GM20000 (cell line): ENCODE measurements at regions not wholly inside any gene's neighbourhood (a gene's known extent, or its start where the extent isn't known, plus 50 kb on each side); places are given as distances from the start of the nearest gene placed in this dataset.
"Not testable (repeated sequence)": the region's sequence is repeated elsewhere in the genome, so short reads cannot be mapped to it uniquely, and the experiment has no call there.

Experiments used
- DNase-seq: peaks from one replicate; pipeline ENCODE4 v3.0.0; 2012; ENCODE audit warnings: low spot score
- TF ChIP-seq, protein P1 (sequence below): IDR thresholded peaks from 2 replicates; pipeline ENCODE4 v1.5.1; 2012; ENCODE audit warnings: mild to moderate bottlenecking, control low read depth; ENCODE audit errors: extremely low read depth, missing control alignments

DNA sequence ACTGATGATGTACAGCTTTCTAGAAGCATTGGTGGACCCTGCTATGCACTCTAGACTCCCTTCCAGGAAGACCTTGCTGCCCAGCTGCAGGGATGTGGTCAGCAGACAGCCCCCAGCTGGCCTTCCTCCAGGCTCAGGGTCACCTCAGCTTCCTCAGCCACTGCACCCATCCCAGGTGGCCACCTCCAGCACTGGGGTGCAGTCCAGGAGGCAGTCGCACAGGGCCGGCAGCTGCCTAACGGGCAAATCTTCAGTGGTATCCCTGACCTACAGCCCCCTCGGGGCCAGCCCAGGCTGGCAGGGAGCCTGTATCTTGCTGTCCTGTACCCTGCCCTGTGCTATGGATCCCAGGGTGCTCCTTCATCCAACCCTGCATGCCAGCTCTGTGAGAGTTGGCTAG, 81.8 kb downstream of the GADD45G start:
- DNase-seq, result no peak
- TF ChIP-seq, protein P1, sequence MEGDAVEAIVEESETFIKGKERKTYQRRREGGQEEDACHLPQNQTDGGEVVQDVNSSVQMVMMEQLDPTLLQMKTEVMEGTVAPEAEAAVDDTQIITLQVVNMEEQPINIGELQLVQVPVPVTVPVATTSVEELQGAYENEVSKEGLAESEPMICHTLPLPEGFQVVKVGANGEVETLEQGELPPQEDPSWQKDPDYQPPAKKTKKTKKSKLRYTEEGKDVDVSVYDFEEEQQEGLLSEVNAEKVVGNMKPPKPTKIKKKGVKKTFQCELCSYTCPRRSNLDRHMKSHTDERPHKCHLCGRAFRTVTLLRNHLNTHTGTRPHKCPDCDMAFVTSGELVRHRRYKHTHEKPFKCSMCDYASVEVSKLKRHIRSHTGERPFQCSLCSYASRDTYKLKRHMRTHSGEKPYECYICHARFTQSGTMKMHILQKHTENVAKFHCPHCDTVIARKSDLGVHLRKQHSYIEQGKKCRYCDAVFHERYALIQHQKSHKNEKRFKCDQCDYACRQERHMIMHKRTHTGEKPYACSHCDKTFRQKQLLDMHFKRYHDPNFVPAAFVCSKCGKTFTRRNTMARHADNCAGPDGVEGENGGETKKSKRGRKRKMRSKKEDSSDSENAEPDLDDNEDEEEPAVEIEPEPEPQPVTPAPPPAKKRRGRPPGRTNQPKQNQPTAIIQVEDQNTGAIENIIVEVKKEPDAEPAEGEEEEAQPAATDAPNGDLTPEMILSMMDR, result no peak

- TF ChIP-seq, protein P1, result no peak
- DNase-seq, result no peak
Observed at GRCh38 chr9:89687188-89687587, 82.4 kb downstream of the GADD45G start.

- DNase-seq, result no peak
- TF ChIP-seq, protein P1, result no peak
Observed at GRCh38 chr9:89687848-89688247, 83.0 kb downstream of the GADD45G start.

DNA sequence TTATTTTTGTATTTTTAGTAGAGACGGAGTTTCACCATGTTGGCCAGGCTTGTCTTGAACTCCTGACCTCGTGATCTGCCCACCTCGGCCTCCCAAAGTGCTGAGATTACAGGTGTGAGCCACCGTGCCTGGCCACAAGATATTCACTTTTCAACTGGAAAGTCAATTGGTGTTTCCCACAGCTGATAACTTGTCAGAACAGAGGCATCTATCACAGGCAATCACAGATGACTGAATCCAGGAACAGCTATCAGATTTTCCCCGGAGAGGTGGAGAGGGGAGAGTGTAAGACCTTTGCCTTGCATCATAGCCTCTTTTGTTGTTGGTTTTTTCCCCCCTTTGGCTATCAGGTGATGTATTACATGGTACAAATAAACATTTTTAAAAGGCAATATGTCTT, 84.5 kb downstream of the GADD45G start:
- DNase-seq, result not testable (repeated sequence)

DNA sequence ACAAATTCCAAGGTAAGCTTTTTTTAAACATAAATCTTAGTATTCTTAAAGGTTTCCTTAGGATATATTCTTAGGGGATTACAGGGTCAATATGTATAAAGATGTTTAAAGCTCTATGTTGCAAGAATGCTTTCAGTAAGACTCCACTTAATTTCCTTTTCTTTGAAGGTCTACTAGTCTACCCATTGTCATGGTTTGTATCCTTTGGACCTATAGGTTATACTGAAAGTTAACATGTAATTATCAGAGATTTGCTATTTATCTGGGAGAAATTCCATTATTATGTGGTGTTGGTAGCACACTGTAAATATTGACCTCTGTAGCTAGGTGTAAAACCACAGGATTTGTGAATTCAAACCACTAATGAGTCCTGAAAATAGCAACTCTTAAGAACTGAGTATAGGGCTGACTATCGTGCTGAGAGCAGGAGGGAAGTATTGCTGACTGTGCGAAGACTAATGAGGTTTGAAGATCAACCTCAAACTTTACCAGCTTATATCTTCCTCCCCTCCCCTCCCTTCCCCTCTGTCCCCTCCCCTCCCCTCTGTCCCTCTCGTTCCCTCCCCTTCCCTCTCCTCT, 85.6 kb downstream of the GADD45G start:
- DNase-seq, result peak; percentile 73
- TF ChIP-seq, protein P1, result no peak

- TF ChIP-seq, protein P1, result no peak
- DNase-seq, result no peak
Observed at GRCh38 chr9:89695441-89695891, 90.7 kb downstream of the GADD45G start.

DNA sequence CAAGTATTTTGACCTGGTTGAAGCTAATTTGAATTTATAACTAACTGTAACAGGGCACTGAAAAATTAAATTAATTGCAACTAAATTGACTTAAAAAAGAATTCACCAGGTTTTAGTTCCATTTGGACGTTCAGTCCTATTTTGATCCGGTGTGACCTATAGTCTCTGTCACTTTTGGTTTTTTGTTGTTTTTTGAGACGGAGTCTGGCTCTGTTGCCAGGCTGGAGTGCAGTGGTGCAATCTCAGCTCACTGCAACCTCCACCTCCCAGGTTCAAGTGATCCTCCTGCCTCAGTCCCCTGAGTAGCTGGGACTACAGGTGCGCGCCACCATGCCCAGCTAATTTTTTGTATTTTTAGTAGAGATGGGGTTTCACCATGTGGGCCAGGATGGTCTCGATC, 91.2 kb downstream of the GADD45G start:
- DNase-seq, result not testable (repeated sequence)

DNA sequence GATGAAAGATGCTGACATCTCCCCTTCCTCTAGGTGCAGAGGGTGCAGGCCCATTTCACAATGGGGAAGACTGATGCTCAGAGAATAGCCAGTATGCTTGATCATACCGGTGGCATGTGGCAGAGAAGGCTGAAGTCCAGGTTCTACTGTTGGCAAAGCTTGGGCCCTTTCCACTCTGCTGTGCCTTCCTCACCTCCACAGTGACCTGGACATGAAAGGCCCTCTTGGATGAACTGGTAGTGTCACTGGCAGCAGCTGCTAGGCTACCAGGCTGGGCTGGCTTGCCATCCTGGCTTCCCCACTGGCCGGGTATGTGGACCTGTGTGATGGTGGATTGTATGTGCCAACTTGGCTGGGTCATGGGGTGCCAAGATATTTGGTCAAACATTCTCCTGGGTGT, 92.0 kb downstream of the GADD45G start:
- TF ChIP-seq, protein P1, result no peak
- no peak for DNase-seq
